GM18870 (cell line): ENCODE measurements at regions not wholly inside any gene's neighbourhood (a gene's known extent, or its start where the extent isn't known, plus 50 kb on each side); places are given as distances from the start of the nearest gene placed in this dataset.
"Not testable (repeated sequence)": the region's sequence is repeated elsewhere in the genome, so short reads cannot be mapped to it uniquely, and the experiment has no call there.

Experiments
- ATAC-seq: cut with Tn5 transposase; IDR thresholded peaks from one replicate; pipeline ENCODE4 v1.9.1; 2021; ENCODE audit warnings: moderate library complexity; ENCODE audit not compliant: unreplicated experiment

- no peak for ATAC-seq
These were observed 82.6 kb upstream of the ANKH start for GRCh38 chr5:14954216-14954615.

DNA sequence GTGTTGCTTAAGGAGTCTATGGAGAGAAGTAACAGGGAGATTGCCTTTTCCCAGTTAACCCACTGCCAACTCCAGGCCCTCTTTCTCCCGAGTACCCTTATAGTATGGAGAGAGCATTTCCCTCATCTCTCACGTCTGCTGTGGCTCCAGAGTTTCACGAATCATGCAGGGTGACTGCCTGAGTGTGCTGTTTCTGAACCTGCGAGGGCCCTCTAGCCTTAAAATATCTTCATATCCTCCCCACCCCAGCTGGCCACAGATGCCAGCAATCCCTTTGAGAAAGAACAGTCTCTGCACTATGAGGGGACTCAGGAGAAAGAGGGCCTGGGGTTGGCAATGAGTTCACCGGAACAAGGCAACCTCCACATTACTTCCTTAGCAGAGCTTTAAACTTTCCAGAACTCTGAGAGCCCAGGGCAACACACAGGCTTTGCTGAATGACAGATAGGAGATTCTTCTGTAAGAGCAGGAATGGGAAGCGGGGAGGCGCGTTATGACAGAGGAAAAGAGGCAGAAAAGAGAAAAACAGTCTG is 81.6 kb upstream of the ANKH start:
- no peak for ATAC-seq

GRCh38 chr5:14948383-14948782 is 76.8 kb upstream of the ANKH start:
- ATAC-seq = no peak

- peak; percentile 83 for ATAC-seq
These were observed 75.4 kb upstream of the ANKH start for GRCh38 chr5:14946815-14947620.

- no peak for ATAC-seq
These were observed 73.9 kb upstream of the ANKH start for GRCh38 chr5:14945450-14945849.

DNA sequence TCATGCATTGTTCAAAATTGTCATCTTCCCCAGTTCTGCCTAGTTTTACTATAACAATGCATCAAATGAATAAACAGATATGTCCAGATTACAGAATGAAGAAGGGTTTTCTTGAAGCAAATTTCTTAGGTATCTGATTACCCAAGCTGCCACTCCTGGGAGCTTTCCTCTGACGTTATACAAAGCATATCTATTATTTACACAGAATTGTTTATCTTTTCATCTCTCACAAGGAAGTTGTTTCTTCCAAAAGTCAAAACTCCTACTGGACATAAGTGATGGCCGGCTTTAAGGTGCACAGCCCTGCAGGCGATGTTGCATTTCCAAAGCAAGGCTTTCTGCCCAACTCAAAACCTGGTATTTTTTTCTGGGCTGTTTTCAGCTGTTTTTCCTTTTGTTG is 73.4 kb upstream of the ANKH start:
- no peak for ATAC-seq

- no peak for ATAC-seq
These were observed 72.8 kb upstream of the ANKH start for GRCh38 chr5:14944350-14944739.

DNA sequence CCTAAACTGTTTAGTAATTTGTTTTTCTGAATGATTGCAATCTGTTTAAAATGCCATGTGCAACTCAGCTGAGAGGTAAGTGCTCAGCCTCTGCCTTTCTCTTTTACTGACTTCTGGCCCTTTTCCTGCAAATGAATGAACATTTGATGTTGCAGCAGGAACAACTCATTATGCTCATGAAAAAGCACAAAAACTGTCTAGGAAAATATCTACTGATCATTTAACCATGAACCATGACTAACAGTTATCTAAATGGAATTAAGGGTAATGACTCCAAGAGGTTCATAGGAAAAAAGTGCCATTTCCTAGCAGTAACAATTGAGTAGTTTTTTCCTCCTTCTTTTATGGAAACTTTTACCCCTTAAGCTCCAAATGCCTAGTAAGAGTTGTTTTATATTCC is 70.6 kb upstream of the ANKH start:
- ATAC-seq = no peak

GRCh38 chr5:14937254-14937653 is 65.7 kb upstream of the ANKH start:
- ATAC-seq = no peak

GRCh38 chr5:14936588-14936987 is 65.0 kb upstream of the ANKH start:
- no peak for ATAC-seq

GRCh38 chr5:14935341-14935740 is 63.8 kb upstream of the ANKH start:
- ATAC-seq = no peak

GRCh38 chr5:14932902-14933469 is 61.4 kb upstream of the ANKH start:
- ATAC-seq = no peak

GRCh38 chr5:14930486-14930885 is 58.9 kb upstream of the ANKH start:
- no peak for ATAC-seq

GRCh38 chr5:14929293-14930065 is 57.9 kb upstream of the ANKH start:
- no peak for ATAC-seq

DNA sequence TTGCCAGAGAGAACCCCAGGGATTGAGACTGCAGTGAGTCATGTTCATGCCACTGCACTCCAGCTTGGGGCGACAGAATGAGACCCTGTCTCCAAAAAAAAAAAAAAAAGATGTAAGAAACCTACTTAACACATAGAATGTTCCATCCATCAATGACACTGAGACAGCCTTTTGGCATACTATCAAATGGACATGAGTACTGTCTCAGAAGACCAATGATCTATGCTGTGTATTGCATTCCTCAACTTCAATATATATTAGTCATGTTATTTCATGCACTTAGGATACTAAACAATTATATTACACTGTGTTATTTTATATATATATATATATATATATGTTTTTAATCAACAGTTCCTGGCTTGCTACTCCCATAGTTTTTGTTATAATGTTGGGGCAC is 57.1 kb upstream of the ANKH start:
- ATAC-seq = no peak

GRCh38 chr5:14925326-14925725 is 53.7 kb upstream of the ANKH start:
- ATAC-seq = no peak

- ATAC-seq = not testable (repeated sequence)
These were observed 51.4 kb upstream of the ANKH start for GRCh38 chr5:14922952-14923351.

DNA sequence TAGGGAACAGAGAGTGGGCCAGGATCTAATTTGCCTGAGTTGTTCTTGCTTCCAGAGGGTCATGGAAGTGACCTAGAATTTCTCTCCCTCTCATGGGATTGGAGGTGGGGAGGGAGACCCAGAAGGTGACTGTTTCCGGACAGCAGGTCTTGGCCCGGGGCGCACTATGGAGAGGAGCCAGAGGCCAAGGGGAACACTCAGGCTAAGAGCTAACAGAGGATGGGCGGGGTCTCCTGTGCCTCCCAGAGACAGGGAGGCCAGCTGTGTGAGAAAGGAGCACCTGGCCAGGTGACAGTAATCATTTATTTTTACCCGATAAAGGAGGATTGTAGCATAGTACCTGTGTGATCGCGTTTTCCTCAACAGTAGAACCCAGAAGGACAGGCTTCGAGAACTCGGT is 50.9 kb upstream of the ANKH start:
- no peak for ATAC-seq
